Liver (tissue), 8 donors: ENCODE measurements at regions not wholly inside any gene's neighbourhood (a gene's known extent, or its start where the extent isn't known, plus 50 kb on each side); places are given as distances from the start of the nearest gene placed in this dataset.

Source experiments
- DNase-seq: peaks from one replicate; pipeline ENCODE4 v3.0.0-alpha.2; 2017; ENCODE audit warnings: low spot score
- H3K27ac ChIP-seq, 2 donors: one replicate each; pipeline ENCODE4 v1.7.0; 2013; ENCODE audit warnings: inconsistent platforms in 2 of 2, low read length in 2 of 2, control low read depth in 1 of 2, low read depth in 1 of 2, mild to moderate bottlenecking in 1 of 2
- H3K27me3 ChIP-seq, 4 donors: one replicate each; pipeline versions ENCODE4 v1.6.1 to v1.7.0; 2013; ENCODE audit warnings: low read length in 3 of 4, inconsistent platforms in 1 of 4, mild to moderate bottlenecking in 1 of 4, moderate library complexity in 1 of 4; ENCODE audit not compliant: control insufficient read depth in 4 of 4, insufficient read depth in 4 of 4
- H3K36me3 ChIP-seq, 4 donors: one replicate each; pipeline versions ENCODE4 v1.6.1 to v1.7.0; 2013; ENCODE audit warnings: low read length in 3 of 4, mild to moderate bottlenecking in 3 of 4, low read depth in 1 of 4, moderate library complexity in 1 of 4; ENCODE audit not compliant: control insufficient read depth in 4 of 4, insufficient read depth in 3 of 4
- H3K4me1 ChIP-seq, 4 donors: one replicate each; pipeline versions ENCODE4 v1.6.1 to v1.7.0; 2013; ENCODE audit warnings: low read length in 3 of 4, mild to moderate bottlenecking in 3 of 4, moderate library complexity in 1 of 4; ENCODE audit not compliant: control insufficient read depth in 4 of 4, insufficient read depth in 4 of 4
- H3K4me3 ChIP-seq, 3 donors: one replicate each; pipeline versions ENCODE4 v1.6.1 to v1.7.0; 2013; ENCODE audit warnings: low read length in 3 of 3, control low read depth in 1 of 3, low read depth in 1 of 3, mild to moderate bottlenecking in 1 of 3
- H3K9ac ChIP-seq, 2 donors: one replicate each; pipeline ENCODE4 v1.7.0; 2013; ENCODE audit warnings: low read length in 2 of 2, mild to moderate bottlenecking in 2 of 2, moderate library complexity in 2 of 2, control low read depth in 1 of 2, low read depth in 1 of 2
- H3K9me3 ChIP-seq, 4 donors: one replicate each; pipeline versions ENCODE4 v1.6.1 to v1.7.0; 2013; ENCODE audit warnings: low read length in 3 of 4; ENCODE audit not compliant: control insufficient read depth in 4 of 4
- EGR1 ChIP-seq, 2 donors: IDR thresholded peaks; 2 replicates each; pipeline ENCODE4 v1.6.1; 2016 to 2018; ENCODE audit warnings: antibody characterized with exemption in 2 of 2, low read depth in 2 of 2
- FOXA1 ChIP-seq: IDR thresholded peaks from 2 replicates; pipeline ENCODE4 v1.6.1; 2016; ENCODE audit warnings: antibody characterized with exemption
- FOXA2 ChIP-seq: IDR thresholded peaks from 2 replicates; pipeline ENCODE4 v1.6.1; 2016; ENCODE audit warnings: antibody characterized with exemption
- GABPA ChIP-seq, 2 donors: IDR thresholded peaks in 1 of 2; conservative IDR thresholded peaks in 1 of 2; 2 replicates each; pipeline ENCODE4 v1.6.1; 2016; ENCODE audit warnings: antibody characterized with exemption in 2 of 2, mild to moderate bottlenecking in 1 of 2, moderate library complexity in 1 of 2
- HNF4A ChIP-seq, 2 donors: conservative IDR thresholded peaks; 2 replicates each; pipeline ENCODE4 v1.6.1; 2016; ENCODE audit warnings: antibody characterized with exemption in 2 of 2, mild to moderate bottlenecking in 2 of 2
- HNF4G ChIP-seq: IDR thresholded peaks from 2 replicates; pipeline ENCODE4 v1.6.1; 2016; ENCODE audit warnings: antibody characterized with exemption
- JUND ChIP-seq, 2 donors: IDR thresholded peaks; 2 replicates each; pipeline ENCODE4 v1.6.1; 2016; ENCODE audit warnings: antibody characterized with exemption in 2 of 2
- NR2F2 ChIP-seq: IDR thresholded peaks from 2 replicates; pipeline ENCODE4 v1.6.1; 2016; ENCODE audit warnings: antibody characterized with exemption
- RAD21 ChIP-seq, 2 donors: IDR thresholded peaks; 2 replicates each; pipeline ENCODE4 v1.6.1; 2016; ENCODE audit warnings: antibody characterized with exemption in 2 of 2, mild to moderate bottlenecking in 2 of 2
- RXRA ChIP-seq, 2 donors: IDR thresholded peaks; 2 replicates each; pipeline ENCODE4 v1.6.1; 2017 to 2018; ENCODE audit warnings: antibody characterized with exemption in 2 of 2, mild to moderate bottlenecking in 1 of 2
- SP1 ChIP-seq: IDR thresholded peaks from 2 replicates; pipeline ENCODE4 v1.6.1; 2018; ENCODE audit warnings: antibody characterized with exemption, mild to moderate bottlenecking
- YY1 ChIP-seq: IDR thresholded peaks from 2 replicates; pipeline ENCODE4 v1.6.1; 2016; ENCODE audit warnings: antibody characterized with exemption, mild to moderate bottlenecking
- WGBS: extraction: QIAGEN DNeasy Blood & Tissue Kit; methylation state at CpG from one replicate; pipeline ENCODE4 v1.1.7; 2013; 5-methylcytosine and 5-hydroxymethylcytosine counted together
- TF ChIP-seq, protein P1 (sequence below): fragments of 150-350 bp; IDR thresholded peaks from 2 replicates; pipeline ENCODE4 v1.5.1; 2017; ENCODE audit warnings: improper control_type of control experiment, low read depth, low read length; ENCODE audit not compliant: missing input control
- TF ChIP-seq, protein P2 (sequence below): IDR thresholded peaks from 2 replicates; pipeline ENCODE4 v1.6.1; 2016; ENCODE audit warnings: antibody characterized with exemption, mild to moderate bottlenecking
- TF ChIP-seq, protein P3 (sequence below): IDR thresholded peaks from 2 replicates; pipeline ENCODE4 v1.6.1; 2016; ENCODE audit warnings: antibody characterized with exemption
- TF ChIP-seq, protein P4 (sequence below): IDR thresholded peaks from 2 replicates; pipeline ENCODE4 v1.6.1; 2016; ENCODE audit warnings: antibody characterized with exemption
- TF ChIP-seq, protein P5 (sequence below): IDR thresholded peaks from 2 replicates; pipeline ENCODE4 v1.6.1; 2016; ENCODE audit warnings: antibody characterized with exemption
- donor health status: healthy.
- donor health status: healthy.
- donor health status: healthy.
- donor health status: healthy.
- donor health status: healthy.

DNA sequence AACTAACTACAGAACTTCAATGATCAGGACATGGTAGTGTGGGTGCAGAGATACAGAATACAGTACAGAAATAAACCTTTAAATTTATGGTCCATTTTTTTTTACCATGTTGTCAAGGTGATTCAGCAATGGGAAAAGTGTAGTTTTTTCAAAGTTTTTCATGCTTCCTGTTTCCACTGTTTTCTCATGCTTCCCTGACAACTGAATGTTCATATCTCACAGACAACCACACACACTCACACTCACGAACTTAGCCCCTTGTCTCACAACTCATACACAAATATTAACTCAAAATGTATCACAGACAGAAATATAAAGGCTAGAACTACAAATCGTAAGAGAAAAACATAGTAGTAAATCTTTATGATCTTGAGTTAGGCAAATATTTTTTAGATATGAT, 232.6 kb upstream of the CDYL start (continued):
- TF ChIP-seq, protein P1, sequence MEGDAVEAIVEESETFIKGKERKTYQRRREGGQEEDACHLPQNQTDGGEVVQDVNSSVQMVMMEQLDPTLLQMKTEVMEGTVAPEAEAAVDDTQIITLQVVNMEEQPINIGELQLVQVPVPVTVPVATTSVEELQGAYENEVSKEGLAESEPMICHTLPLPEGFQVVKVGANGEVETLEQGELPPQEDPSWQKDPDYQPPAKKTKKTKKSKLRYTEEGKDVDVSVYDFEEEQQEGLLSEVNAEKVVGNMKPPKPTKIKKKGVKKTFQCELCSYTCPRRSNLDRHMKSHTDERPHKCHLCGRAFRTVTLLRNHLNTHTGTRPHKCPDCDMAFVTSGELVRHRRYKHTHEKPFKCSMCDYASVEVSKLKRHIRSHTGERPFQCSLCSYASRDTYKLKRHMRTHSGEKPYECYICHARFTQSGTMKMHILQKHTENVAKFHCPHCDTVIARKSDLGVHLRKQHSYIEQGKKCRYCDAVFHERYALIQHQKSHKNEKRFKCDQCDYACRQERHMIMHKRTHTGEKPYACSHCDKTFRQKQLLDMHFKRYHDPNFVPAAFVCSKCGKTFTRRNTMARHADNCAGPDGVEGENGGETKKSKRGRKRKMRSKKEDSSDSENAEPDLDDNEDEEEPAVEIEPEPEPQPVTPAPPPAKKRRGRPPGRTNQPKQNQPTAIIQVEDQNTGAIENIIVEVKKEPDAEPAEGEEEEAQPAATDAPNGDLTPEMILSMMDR: no peak
- TF ChIP-seq HNF4A (conservative IDR thresholded peaks at IDR 0.05): no peak

DNA sequence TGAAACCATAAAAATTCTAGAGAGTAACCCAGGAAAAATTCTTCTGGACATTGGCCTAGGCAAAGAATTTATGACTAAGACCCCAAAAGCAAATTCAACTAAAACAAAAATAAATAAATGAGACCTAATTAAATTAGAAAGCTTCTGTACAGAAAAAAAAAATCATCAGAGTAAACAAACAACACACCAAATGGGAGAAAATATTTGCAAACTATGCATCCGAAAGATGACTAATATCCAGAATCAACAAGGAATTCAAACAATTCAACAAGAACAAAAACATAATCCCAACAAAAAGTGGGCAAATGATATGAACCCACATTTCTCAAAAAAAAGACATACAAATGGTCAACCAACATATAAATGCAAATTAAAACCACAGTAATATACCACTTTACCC, 242.6 kb upstream of the CDYL start:
- Histone ChIP-seq H3K4me1 (no peaks in the 10 kb centered on the region), H3K9ac (no peak overlapping the region), H3K36me3 (no peaks in the 10 kb centered on the region), H3K27me3 (no peaks in the 10 kb centered on the region), H3K9me3 (no peaks in the 10 kb centered on the region), H3K4me3 (no peak overlapping the region), H3K27ac (no peak overlapping the region)
- DNase-seq: no peak
- WGBS: 90% methylated on average over 1 of the region's 1 CpG
- no peak for TF ChIP-seq HNF4A (conservative IDR thresholded peaks at IDR 0.05)
- no peak for TF ChIP-seq JUND (IDR thresholded peaks at IDR 0.05)
- TF ChIP-seq, protein P1: no peak
- TF ChIP-seq EGR1 (IDR thresholded peaks at IDR 0.05; ENCODE audit: low read depth in 2 of 2): no peak
- TF ChIP-seq RAD21 (IDR thresholded peaks at IDR 0.05): no peak
- TF ChIP-seq, protein P2, sequence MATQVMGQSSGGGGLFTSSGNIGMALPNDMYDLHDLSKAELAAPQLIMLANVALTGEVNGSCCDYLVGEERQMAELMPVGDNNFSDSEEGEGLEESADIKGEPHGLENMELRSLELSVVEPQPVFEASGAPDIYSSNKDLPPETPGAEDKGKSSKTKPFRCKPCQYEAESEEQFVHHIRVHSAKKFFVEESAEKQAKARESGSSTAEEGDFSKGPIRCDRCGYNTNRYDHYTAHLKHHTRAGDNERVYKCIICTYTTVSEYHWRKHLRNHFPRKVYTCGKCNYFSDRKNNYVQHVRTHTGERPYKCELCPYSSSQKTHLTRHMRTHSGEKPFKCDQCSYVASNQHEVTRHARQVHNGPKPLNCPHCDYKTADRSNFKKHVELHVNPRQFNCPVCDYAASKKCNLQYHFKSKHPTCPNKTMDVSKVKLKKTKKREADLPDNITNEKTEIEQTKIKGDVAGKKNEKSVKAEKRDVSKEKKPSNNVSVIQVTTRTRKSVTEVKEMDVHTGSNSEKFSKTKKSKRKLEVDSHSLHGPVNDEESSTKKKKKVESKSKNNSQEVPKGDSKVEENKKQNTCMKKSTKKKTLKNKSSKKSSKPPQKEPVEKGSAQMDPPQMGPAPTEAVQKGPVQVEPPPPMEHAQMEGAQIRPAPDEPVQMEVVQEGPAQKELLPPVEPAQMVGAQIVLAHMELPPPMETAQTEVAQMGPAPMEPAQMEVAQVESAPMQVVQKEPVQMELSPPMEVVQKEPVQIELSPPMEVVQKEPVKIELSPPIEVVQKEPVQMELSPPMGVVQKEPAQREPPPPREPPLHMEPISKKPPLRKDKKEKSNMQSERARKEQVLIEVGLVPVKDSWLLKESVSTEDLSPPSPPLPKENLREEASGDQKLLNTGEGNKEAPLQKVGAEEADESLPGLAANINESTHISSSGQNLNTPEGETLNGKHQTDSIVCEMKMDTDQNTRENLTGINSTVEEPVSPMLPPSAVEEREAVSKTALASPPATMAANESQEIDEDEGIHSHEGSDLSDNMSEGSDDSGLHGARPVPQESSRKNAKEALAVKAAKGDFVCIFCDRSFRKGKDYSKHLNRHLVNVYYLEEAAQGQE: no peak
- TF ChIP-seq, protein P3, sequence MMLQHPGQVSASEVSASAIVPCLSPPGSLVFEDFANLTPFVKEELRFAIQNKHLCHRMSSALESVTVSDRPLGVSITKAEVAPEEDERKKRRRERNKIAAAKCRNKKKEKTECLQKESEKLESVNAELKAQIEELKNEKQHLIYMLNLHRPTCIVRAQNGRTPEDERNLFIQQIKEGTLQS: no peak
- TF ChIP-seq SP1: no peak
- TF ChIP-seq, protein P4, sequence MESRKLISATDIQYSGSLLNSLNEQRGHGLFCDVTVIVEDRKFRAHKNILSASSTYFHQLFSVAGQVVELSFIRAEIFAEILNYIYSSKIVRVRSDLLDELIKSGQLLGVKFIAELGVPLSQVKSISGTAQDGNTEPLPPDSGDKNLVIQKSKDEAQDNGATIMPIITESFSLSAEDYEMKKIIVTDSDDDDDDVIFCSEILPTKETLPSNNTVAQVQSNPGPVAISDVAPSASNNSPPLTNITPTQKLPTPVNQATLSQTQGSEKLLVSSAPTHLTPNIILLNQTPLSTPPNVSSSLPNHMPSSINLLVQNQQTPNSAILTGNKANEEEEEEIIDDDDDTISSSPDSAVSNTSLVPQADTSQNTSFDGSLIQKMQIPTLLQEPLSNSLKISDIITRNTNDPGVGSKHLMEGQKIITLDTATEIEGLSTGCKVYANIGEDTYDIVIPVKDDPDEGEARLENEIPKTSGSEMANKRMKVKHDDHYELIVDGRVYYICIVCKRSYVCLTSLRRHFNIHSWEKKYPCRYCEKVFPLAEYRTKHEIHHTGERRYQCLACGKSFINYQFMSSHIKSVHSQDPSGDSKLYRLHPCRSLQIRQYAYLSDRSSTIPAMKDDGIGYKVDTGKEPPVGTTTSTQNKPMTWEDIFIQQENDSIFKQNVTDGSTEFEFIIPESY: no peak
- no peak for TF ChIP-seq FOXA2
- TF ChIP-seq RXRA (IDR thresholded peaks at IDR 0.05): no peak
- no peak for TF ChIP-seq FOXA1
- TF ChIP-seq NR2F2: no peak
- no peak for TF ChIP-seq YY1
- no peak for TF ChIP-seq HNF4G
- TF ChIP-seq, protein P5, sequence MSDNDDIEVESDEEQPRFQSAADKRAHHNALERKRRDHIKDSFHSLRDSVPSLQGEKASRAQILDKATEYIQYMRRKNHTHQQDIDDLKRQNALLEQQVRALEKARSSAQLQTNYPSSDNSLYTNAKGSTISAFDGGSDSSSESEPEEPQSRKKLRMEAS: no peak
- no peak for TF ChIP-seq GABPA (IDR thresholded peaks at IDR 0.05 in 1 of 2, conservative IDR thresholded peaks at IDR 0.05 in 1 of 2)
